Mesothelial cell of epicardium (in vitro differentiated cells): ENCODE measurements at regions not wholly inside any gene's neighbourhood (a gene's known extent, or its start where the extent isn't known, plus 50 kb on each side); places are given as distances from the start of the nearest gene placed in this dataset.

ENCODE experiments used
- DNase-seq, 2 experiments: peaks; one replicate each; pipeline ENCODE4 v3.0.0; 2021; ENCODE audit warnings: low spot score in 2 of 2; ENCODE audit not compliant: unreplicated experiment in 2 of 2
- H3K27ac Mint-ChIP-seq: 2 replicates; pipeline ENCODE4 v1.8.0; 2021; ENCODE audit warnings: mixed read lengths
- H3K27me3 Mint-ChIP-seq: 2 replicates; pipeline ENCODE4 v1.8.0; 2021; ENCODE audit warnings: low read depth, mixed read lengths
- H3K36me3 Mint-ChIP-seq: 2 replicates; pipeline ENCODE4 v1.8.0; 2021; ENCODE audit warnings: mixed read lengths
- H3K4me1 Mint-ChIP-seq: 2 replicates; pipeline ENCODE4 v1.8.0; 2021; ENCODE audit warnings: mixed read lengths
- H3K4me3 Mint-ChIP-seq: 2 replicates; pipeline ENCODE4 v1.8.0; 2021; ENCODE audit warnings: mild to moderate bottlenecking, moderate library complexity, mixed read lengths
- H3K9me3 Mint-ChIP-seq: 2 replicates; pipeline ENCODE4 v1.8.0; 2021; ENCODE audit warnings: mixed read lengths
- CTCF ChIP-seq: fragments of 200-600 bp; sonication (generic); IDR thresholded peaks from one replicate; pipeline ENCODE4 v1.5.0; 2021; ENCODE audit warnings: antibody characterized with exemption; ENCODE audit not compliant: unreplicated experiment

- no peaks in the 10 kb centered on the region for H3K4me1 Mint-ChIP-seq
- no peak overlapping the region for H3K27ac Mint-ChIP-seq
- H3K4me3 Mint-ChIP-seq = no peak overlapping the region
Measured at GRCh38 chr12:111298582-111299436, 70.1 kb downstream of the PHETA1 start.

GRCh38 chr12:111297703-111298426 is 71.0 kb downstream of the PHETA1 start:
- no peaks in the 10 kb centered on the region for H3K9me3 Mint-ChIP-seq
- H3K27ac Mint-ChIP-seq = no peak overlapping the region
- no peak for TF ChIP-seq CTCF
- peaks cover 7% of the 10 kb centered on the region for H3K36me3 Mint-ChIP-seq
- H3K27me3 Mint-ChIP-seq = no peaks in the 10 kb centered on the region
- no peaks in the 10 kb centered on the region for H3K4me1 Mint-ChIP-seq
- no peak overlapping the region for H3K4me3 Mint-ChIP-seq
- no peak for DNase-seq

More at GRCh38 chr12:111298582-111299436, 70.1 kb downstream of the PHETA1 start:
- Mint-ChIP-seq H3K9me3 (no peaks in the 10 kb centered on the region), H3K36me3 (peaks cover 9% of the 10 kb centered on the region), H3K27me3 (no peaks in the 10 kb centered on the region)
- TF ChIP-seq CTCF = peak; percentile 81
- peak; percentile 61 to 83 for DNase-seq

- no peaks in the 10 kb centered on the region for H3K9me3 Mint-ChIP-seq
- no peaks in the 10 kb centered on the region for H3K4me1 Mint-ChIP-seq
- H3K27me3 Mint-ChIP-seq = no peaks in the 10 kb centered on the region
- H3K27ac Mint-ChIP-seq = no peak overlapping the region
- no peak for DNase-seq
- H3K4me3 Mint-ChIP-seq = no peak overlapping the region
- H3K36me3 Mint-ChIP-seq = peaks cover 9% of the 10 kb centered on the region
- no peak for TF ChIP-seq CTCF
Measured at GRCh38 chr12:111296906-111297463, 71.9 kb downstream of the PHETA1 start.

GRCh38 chr12:111295176-111295575 is 73.7 kb downstream of the PHETA1 start:
- Mint-ChIP-seq H3K4me3 (no peak overlapping the region), H3K4me1 (no peaks in the 10 kb centered on the region), H3K27me3 (no peaks in the 10 kb centered on the region), H3K9me3 (no peaks in the 10 kb centered on the region), H3K36me3 (peaks cover 15% of the 10 kb centered on the region), H3K27ac (no peak overlapping the region)
- TF ChIP-seq CTCF = no peak
- DNase-seq = no peak

GRCh38 chr12:111293266-111294009 is 75.5 kb downstream of the PHETA1 start:
- Mint-ChIP-seq H3K9me3 (no peaks in the 10 kb centered on the region), H3K27ac (no peak overlapping the region), H3K27me3 (no peaks in the 10 kb centered on the region), H3K36me3 (peaks cover 15% of the 10 kb centered on the region), H3K4me1 (no peaks in the 10 kb centered on the region), H3K4me3 (no peak overlapping the region)
- DNase-seq = no peak
- no peak for TF ChIP-seq CTCF
